IMR-90 (cell line): ENCODE measurements at regions not wholly inside any gene's neighbourhood (a gene's known extent, or its start where the extent isn't known, plus 50 kb on each side); places are given as distances from the start of the nearest gene placed in this dataset.

Experiments
- ATAC-seq: fragments of 200-7000 bp; cut with Tn5 transposase; 2 replicates; pipeline ENCODE4 v1.9.1; 2020; ENCODE audit warnings: low read depth, mild to moderate bottlenecking, moderate library complexity
- BruUV-seq: library from RNA; stranded (reverse); fragments of 400-500 nt; replicated peaks from 2 replicates; lab custom pipeline; 2021; lab: Mats Ljungman, UMichigan
- CTCF ChIA-PET: fragments of 300-600 bp; formaldehyde crosslinking; extraction: SDS; loops from one replicate; lab custom pipeline; 2021; ENCODE audit warnings: antibody characterized with exemption; lab: Yijun Ruan, JAX
- POLR2A ChIA-PET: fragments of 300-600 bp; sonication (Branson Sonifier 250); formaldehyde crosslinking; loops from one replicate; lab custom pipeline; 2022; ENCODE audit warnings: antibody characterized with exemption; ENCODE audit not compliant: unreplicated experiment; lab: Charles Lee
- DNase-seq: peaks from one replicate; pipeline ENCODE4 v3.0.0; 2013
- H2AFZ ChIP-seq: replicated peaks from 2 replicates; pipeline ENCODE3; 2013; ENCODE audit warnings: low read length, mild to moderate bottlenecking; ENCODE audit not compliant: poor library complexity
- H2AK5ac ChIP-seq: 2 replicates; pipeline ENCODE4 v1.6.1; 2013; ENCODE audit warnings: low read depth, low read length, inconsistent platforms
- H2AK9ac ChIP-seq: replicated peaks from 2 replicates; pipeline ENCODE3; 2013; ENCODE audit warnings: mild to moderate bottlenecking, low read depth, low read length, moderate library complexity; ENCODE audit not compliant: poor library complexity
- H2BK120ac ChIP-seq: 2 replicates; pipeline ENCODE4 v1.6.1; 2013; ENCODE audit warnings: low read depth, low read length, inconsistent platforms
- H2BK15ac ChIP-seq: 3 replicates; pipeline ENCODE4 v1.6.1; 2013; ENCODE audit warnings: low read depth, low read length, inconsistent platforms
- H2BK20ac ChIP-seq: 2 replicates; pipeline ENCODE4 v1.6.1; 2013; ENCODE audit warnings: low read depth, mild to moderate bottlenecking, inconsistent platforms, low read length, moderate library complexity
- H2BK5ac ChIP-seq: 2 replicates; pipeline ENCODE4 v1.6.1; 2013; ENCODE audit warnings: mild to moderate bottlenecking, low read depth, low read length, inconsistent platforms; ENCODE audit not compliant: poor library complexity, severe bottlenecking
- H3K14ac ChIP-seq: replicated peaks from 2 replicates; pipeline ENCODE4 v1.6.1; 2013; ENCODE audit warnings: low read depth, low read length, inconsistent platforms
- H3K18ac ChIP-seq: 2 replicates; pipeline ENCODE4 v1.6.1; 2013; ENCODE audit warnings: low read depth, low read length, control low read depth
- H3K23ac ChIP-seq: 2 replicates; pipeline ENCODE4 v1.6.1; 2013; ENCODE audit warnings: low read depth, low read length, inconsistent platforms
- H3K27ac ChIP-seq: 2 replicates; pipeline ENCODE4 v1.5.1; 2013; ENCODE audit warnings: mild to moderate bottlenecking, control low read depth, low read length; ENCODE audit not compliant: insufficient read depth
- H3K27me3 ChIP-seq: 2 replicates; pipeline ENCODE4 v1.6.1; 2013; ENCODE audit warnings: low read length; ENCODE audit not compliant: control insufficient read depth, insufficient read depth
- H3K36me3 ChIP-seq: 2 replicates; pipeline ENCODE4 v1.6.1; 2013; ENCODE audit warnings: low read length, mixed read lengths; ENCODE audit not compliant: control insufficient read depth, insufficient read depth
- H3K4ac ChIP-seq: 2 replicates; pipeline ENCODE4 v1.6.1; 2013; ENCODE audit warnings: low read depth, low read length, inconsistent platforms
- H3K4me1 ChIP-seq: 2 replicates; pipeline ENCODE4 v1.6.1; 2013; ENCODE audit warnings: low read length, mixed read lengths; ENCODE audit not compliant: control insufficient read depth, insufficient read depth
- H3K4me2 ChIP-seq: 2 replicates; pipeline ENCODE4 v1.6.1; 2013; ENCODE audit warnings: low read depth, mild to moderate bottlenecking, control low read depth, low read length, moderate library complexity
- H3K4me3 ChIP-seq: 2 replicates; pipeline ENCODE4 v1.5.1; 2013; ENCODE audit warnings: low read depth, mild to moderate bottlenecking, control low read depth, low read length, moderate library complexity; ENCODE audit not compliant: insufficient read depth
- H3K56ac ChIP-seq: 2 replicates; pipeline ENCODE4 v1.6.1; 2013; ENCODE audit warnings: low read length, inconsistent platforms; ENCODE audit not compliant: insufficient read depth; ENCODE audit errors: extremely low read depth
- H3K79me1 ChIP-seq, 2 experiments: 2 replicates each; pipeline ENCODE4 v1.6.1; 2013; ENCODE audit warnings: low read length in 2 of 2, inconsistent platforms in 1 of 2, low read depth in 1 of 2
- H3K9ac ChIP-seq: 2 replicates; pipeline ENCODE4 v1.6.1; 2013; ENCODE audit warnings: low read depth, low read length, control low read depth
- H3K9me1 ChIP-seq: 2 replicates; pipeline ENCODE4 v1.6.1; 2013; ENCODE audit warnings: low read length, inconsistent platforms; ENCODE audit not compliant: insufficient read depth
- H3K9me3 ChIP-seq: 2 replicates; pipeline ENCODE4 v1.6.1; 2013; ENCODE audit warnings: low read length; ENCODE audit not compliant: control insufficient read depth, insufficient read depth
- H4K20me1 ChIP-seq: 2 replicates; pipeline ENCODE4 v1.6.1; 2013; ENCODE audit warnings: low read length, inconsistent platforms; ENCODE audit not compliant: insufficient read depth
- H4K5ac ChIP-seq: 2 replicates; pipeline ENCODE4 v1.6.1; 2013; ENCODE audit warnings: mild to moderate bottlenecking, low read depth, low read length, control low read depth
- H4K8ac ChIP-seq, 2 experiments: 2 replicates each; pipeline ENCODE4 v1.6.1; 2013; ENCODE audit warnings: low read depth in 2 of 2, low read length in 2 of 2, control low read depth in 1 of 2, inconsistent platforms in 1 of 2
- H4K91ac ChIP-seq: 2 replicates; pipeline ENCODE4 v1.6.1; 2013; ENCODE audit warnings: low read depth, low read length, inconsistent platforms; ENCODE audit not compliant: insufficient read depth
- BHLHE40 ChIP-seq: fragments of 150-350 bp; IDR thresholded peaks from 2 replicates; pipeline ENCODE4 v1.6.1; 2016; ENCODE audit warnings: mild to moderate bottlenecking, low read depth, low read length
- CEBPB ChIP-seq: IDR thresholded peaks from 2 replicates; pipeline ENCODE4 v1.6.1; 2012; ENCODE audit warnings: low read depth, low read length, improper control_type of control experiment
- CHD1 ChIP-seq: IDR thresholded peaks from 2 replicates; pipeline ENCODE4 v1.6.1; 2012; ENCODE audit warnings: low read depth, low read length, improper control_type of control experiment
- FOS ChIP-seq: fragments of 150-350 bp; IDR thresholded peaks from 2 replicates; pipeline ENCODE4 v1.6.1; 2016; ENCODE audit warnings: low read depth, low read length
- MAFK ChIP-seq: IDR thresholded peaks from 2 replicates; pipeline ENCODE4 v1.6.1; 2012; ENCODE audit warnings: low read depth, low read length, improper control_type of control experiment
- MAZ ChIP-seq: IDR thresholded peaks from 2 replicates; pipeline ENCODE4 v1.6.1; 2012; ENCODE audit warnings: low read depth, mild to moderate bottlenecking, low read length, improper control_type of control experiment, moderate library complexity, borderline replicate concordance
- MXI1 ChIP-seq: IDR thresholded peaks from 2 replicates; pipeline ENCODE4 v1.6.1; 2012; ENCODE audit warnings: low read depth, mild to moderate bottlenecking, low read length, moderate library complexity, borderline replicate concordance
- NFE2L2 ChIP-seq: fragments of 150-350 bp; IDR thresholded peaks from 2 replicates; pipeline ENCODE4 v1.6.1; 2016; ENCODE audit warnings: low read depth, mild to moderate bottlenecking, low read length
- POLR2A ChIP-seq: IDR thresholded peaks from 2 replicates; pipeline ENCODE4 v1.6.1; 2012; ENCODE audit warnings: mild to moderate bottlenecking, low read depth, low read length
- RAD21 ChIP-seq: IDR thresholded peaks from 2 replicates; pipeline ENCODE4 v1.6.1; 2012; ENCODE audit warnings: low read length, improper control_type of control experiment
- RCOR1 ChIP-seq: IDR thresholded peaks from 2 replicates; pipeline ENCODE4 v1.6.1; 2012; ENCODE audit warnings: mild to moderate bottlenecking, low read length, improper control_type of control experiment; ENCODE audit not compliant: insufficient replicate concordance
- RFX5 ChIP-seq: IDR thresholded peaks from 2 replicates; pipeline ENCODE4 v1.8.0; 2012; ENCODE audit warnings: low read depth, mild to moderate bottlenecking, low read length, moderate library complexity
- SMC3 ChIP-seq: fragments of 150-350 bp; IDR thresholded peaks from 2 replicates; pipeline ENCODE4 v1.6.1; 2016; ENCODE audit warnings: low read depth, mild to moderate bottlenecking, antibody characterized with exemption, low read length, moderate library complexity
- WGBS, 2 experiments: methylation state at CpG; one replicate each; pipeline versions ENCODE4 v1.1.5 to v1.1.7; 2013; ENCODE audit warnings: missing lambda C conversion rate in 2 of 2; ENCODE audit not compliant: insufficient read length in 1 of 2; ENCODE audit errors: extremely low coverage in 2 of 2; 5-methylcytosine and 5-hydroxymethylcytosine counted together
- dilution Hi-C: fragments of 300-500 bp; cut with HindIII; formaldehyde crosslinking; loops from one replicate; pipeline ENCODE4 v1.14.3; 2018; ENCODE audit warnings: low sequenced_read_pairs; ENCODE audit not compliant: unreplicated experiment
- in situ Hi-C: fragments of 300-500 bp; cut with MboI; formaldehyde crosslinking; loops from 3 replicates; pipeline ENCODE4 v1.14.3; 2019; ENCODE audit warnings: low sequenced_read_pairs, inconsistent platforms, mixed read lengths
- intact Hi-C: fragments of 100-400 bp; cut with micrococcal nuclease; formaldehyde crosslinking; loops from 2 replicates; pipeline ENCODE4 v1.10.0; 2022
- TF ChIP-seq, protein P1 (sequence below): conservative IDR thresholded peaks from 2 replicates; pipeline ENCODE4 v1.5.1; 2012; ENCODE audit warnings: mild to moderate bottlenecking, low read depth, low read length, improper control_type of control experiment
- TF ChIP-seq, protein P2 (sequence below): fragments of 150-350 bp; IDR thresholded peaks from 2 replicates; pipeline ENCODE4 v1.6.1; 2017; ENCODE audit warnings: mild to moderate bottlenecking, antibody characterized with exemption, low read length, low read depth
- TF ChIP-seq, protein P3 (sequence below): fragments of 150-350 bp; IDR thresholded peaks from 2 replicates; pipeline ENCODE4 v1.6.1; 2016; ENCODE audit warnings: low read depth, mild to moderate bottlenecking, low read length, moderate library complexity, borderline replicate concordance

DNA sequence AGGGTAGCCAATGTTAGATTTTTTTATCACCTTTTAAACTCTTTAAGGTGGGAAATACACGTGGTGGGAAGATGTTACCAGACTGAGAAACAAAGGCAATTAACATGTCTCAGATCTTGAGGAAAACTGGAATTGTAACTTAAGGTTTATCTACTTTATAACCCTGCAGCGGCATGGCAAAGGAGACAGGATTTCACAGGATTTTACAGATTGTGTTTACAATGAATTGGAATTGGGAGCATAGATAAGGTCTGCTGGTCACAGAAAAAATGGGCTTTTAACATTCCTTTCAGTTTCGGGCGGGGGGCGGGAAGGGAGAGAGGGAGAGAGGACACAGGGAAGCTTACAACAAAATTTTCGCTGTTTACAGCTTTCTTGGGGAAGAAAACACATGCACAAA lies 467.5 kb upstream of the CT83 start:
- intact Hi-C loops: no loop called here
- no peak overlapping the region for H3K9ac ChIP-seq
- POLR2A ChIA-PET: no interaction called here

More for the DNA sequence above, 467.5 kb upstream of the CT83 start:
- Histone ChIP-seq H2AK5ac (no peak overlapping the region), H3K4ac (no peak overlapping the region), H3K27ac (no peak overlapping the region), H4K8ac (no peak overlapping the region), H3K9me3 (no peaks in the 10 kb centered on the region), H3K9me1 (no peaks in the 10 kb centered on the region), H3K18ac (no peak overlapping the region), H2BK15ac (no peak overlapping the region), H3K4me2 (no peak overlapping the region), H2BK5ac (no peak overlapping the region), H3K56ac (no peak overlapping the region), H2AK9ac (no peak overlapping the region), H3K36me3 (no peaks in the 10 kb centered on the region), H2BK120ac (no peak overlapping the region), H3K14ac (no peak overlapping the region), H3K23ac (no peak overlapping the region), H3K4me1 (no peaks in the 10 kb centered on the region), H3K4me3 (no peak overlapping the region), H4K5ac (no peak overlapping the region), H3K27me3 (no peaks in the 10 kb centered on the region), H3K79me1 (no peaks in the 10 kb centered on the region), H4K20me1 (no peaks in the 10 kb centered on the region), H4K91ac (no peak overlapping the region), H2BK20ac (no peak overlapping the region), H2AFZ (no peak overlapping the region)
- in situ Hi-C loops: no loop called here
- CTCF ChIA-PET: interaction anchor here (0.6 kb wide), 1 partner anchor 18 kb away, joined by 10 read pairs; no protein-coding TSS in a partner anchor
- no peak for ATAC-seq
- TF ChIP-seq BHLHE40 (no peak), CEBPB (no peak), MXI1 (no peak), NFE2L2 (no peak), MAZ (no peak), SMC3 (no peak), RFX5 (no peak), FOS (no peak), RAD21 (no peak), CHD1 (no peak), POLR2A (no peak), RCOR1 (no peak), MAFK (no peak)
- TF ChIP-seq, protein P1, sequence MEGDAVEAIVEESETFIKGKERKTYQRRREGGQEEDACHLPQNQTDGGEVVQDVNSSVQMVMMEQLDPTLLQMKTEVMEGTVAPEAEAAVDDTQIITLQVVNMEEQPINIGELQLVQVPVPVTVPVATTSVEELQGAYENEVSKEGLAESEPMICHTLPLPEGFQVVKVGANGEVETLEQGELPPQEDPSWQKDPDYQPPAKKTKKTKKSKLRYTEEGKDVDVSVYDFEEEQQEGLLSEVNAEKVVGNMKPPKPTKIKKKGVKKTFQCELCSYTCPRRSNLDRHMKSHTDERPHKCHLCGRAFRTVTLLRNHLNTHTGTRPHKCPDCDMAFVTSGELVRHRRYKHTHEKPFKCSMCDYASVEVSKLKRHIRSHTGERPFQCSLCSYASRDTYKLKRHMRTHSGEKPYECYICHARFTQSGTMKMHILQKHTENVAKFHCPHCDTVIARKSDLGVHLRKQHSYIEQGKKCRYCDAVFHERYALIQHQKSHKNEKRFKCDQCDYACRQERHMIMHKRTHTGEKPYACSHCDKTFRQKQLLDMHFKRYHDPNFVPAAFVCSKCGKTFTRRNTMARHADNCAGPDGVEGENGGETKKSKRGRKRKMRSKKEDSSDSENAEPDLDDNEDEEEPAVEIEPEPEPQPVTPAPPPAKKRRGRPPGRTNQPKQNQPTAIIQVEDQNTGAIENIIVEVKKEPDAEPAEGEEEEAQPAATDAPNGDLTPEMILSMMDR: no peak
- TF ChIP-seq, protein P2, sequence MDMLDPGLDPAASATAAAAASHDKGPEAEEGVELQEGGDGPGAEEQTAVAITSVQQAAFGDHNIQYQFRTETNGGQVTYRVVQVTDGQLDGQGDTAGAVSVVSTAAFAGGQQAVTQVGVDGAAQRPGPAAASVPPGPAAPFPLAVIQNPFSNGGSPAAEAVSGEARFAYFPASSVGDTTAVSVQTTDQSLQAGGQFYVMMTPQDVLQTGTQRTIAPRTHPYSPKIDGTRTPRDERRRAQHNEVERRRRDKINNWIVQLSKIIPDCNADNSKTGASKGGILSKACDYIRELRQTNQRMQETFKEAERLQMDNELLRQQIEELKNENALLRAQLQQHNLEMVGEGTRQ: no peak
- TF ChIP-seq, protein P3, sequence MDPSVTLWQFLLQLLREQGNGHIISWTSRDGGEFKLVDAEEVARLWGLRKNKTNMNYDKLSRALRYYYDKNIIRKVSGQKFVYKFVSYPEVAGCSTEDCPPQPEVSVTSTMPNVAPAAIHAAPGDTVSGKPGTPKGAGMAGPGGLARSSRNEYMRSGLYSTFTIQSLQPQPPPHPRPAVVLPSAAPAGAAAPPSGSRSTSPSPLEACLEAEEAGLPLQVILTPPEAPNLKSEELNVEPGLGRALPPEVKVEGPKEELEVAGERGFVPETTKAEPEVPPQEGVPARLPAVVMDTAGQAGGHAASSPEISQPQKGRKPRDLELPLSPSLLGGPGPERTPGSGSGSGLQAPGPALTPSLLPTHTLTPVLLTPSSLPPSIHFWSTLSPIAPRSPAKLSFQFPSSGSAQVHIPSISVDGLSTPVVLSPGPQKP: no peak
- WGBS, 2 experiments: no CpG with 5 or more reads among the region's 6 CpGs
- no TSS peak for BruUV-seq
- no peak for DNase-seq
- dilution Hi-C loops: no loop called here
